NCI-H128 (cell line): ENCODE measurements at regions not wholly inside any gene's neighbourhood (a gene's known extent, or its start where the extent isn't known, plus 50 kb on each side); places are given as distances from the start of the nearest gene placed in this dataset.

Experiments used
- DNase-seq: peaks from one replicate; lab custom pipeline; 2025; ENCODE audit not compliant: unreplicated experiment; lab: John Stamatoyannopoulos, UW

DNA sequence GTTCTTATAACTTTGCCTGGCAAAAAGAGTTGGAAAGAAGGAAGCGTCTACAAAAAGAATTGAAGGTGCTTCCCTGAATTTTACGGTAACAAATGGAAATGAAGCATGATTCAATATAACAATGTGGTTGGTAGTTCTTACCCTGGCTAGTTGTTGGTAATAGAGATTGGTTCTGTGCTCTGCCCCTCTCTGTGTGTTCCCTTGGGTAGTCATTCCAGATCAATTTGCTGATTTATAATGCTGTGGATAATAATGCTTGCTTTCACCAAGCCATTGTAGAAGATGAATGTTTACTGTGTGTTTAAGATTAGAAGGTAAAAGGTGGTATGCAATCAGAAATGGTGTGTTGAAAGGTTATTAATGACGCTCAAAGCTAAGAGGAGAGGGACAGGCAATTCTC lies 577.8 kb upstream of the NXPH2 start:
- no peak for DNase-seq

DNA sequence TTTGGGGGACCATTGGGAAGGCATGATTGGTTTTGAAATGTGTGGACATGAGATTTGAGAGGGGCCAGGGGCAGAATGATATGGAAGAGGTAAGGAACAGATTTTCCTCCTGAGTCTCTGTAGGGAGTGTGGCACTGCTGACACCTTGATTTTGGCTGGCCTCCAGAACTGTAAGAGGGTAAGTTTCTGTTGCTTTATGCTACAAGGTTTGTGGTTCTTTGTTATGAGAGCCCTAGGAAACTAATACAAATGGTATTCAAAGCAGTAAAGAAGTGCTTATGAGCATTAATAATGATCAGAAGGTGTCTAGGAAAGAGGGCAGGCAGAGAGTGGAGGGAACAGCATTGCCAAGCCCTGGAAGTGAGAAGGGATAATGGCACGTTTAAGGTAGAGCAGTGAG lies 574.3 kb upstream of the NXPH2 start:
- no peak for DNase-seq

- DNase-seq, result no peak
These were observed 573.7 kb upstream of the NXPH2 start for GRCh38 chr2:139353874-139354273.

DNA sequence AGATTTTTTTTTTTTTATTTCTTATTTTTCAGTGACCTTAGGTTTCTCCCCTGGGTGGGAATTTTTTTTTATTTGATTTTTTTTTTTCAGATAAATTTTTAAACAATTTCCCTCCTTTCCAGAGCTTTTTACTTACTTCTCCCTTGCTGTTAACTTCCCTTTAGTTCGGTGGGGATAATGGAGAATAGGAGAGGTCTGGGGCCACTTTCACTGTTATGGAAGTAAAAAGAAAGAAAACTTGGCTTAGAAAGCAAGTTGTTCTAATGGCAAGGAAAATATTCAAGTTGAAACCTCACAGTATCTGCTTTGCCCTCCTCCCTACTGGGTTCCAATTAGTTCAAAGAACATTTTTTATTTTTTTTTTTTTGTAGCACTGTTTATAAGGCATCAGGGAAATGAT lies 537.1 kb upstream of the NXPH2 start:
- no peak for DNase-seq

DNA sequence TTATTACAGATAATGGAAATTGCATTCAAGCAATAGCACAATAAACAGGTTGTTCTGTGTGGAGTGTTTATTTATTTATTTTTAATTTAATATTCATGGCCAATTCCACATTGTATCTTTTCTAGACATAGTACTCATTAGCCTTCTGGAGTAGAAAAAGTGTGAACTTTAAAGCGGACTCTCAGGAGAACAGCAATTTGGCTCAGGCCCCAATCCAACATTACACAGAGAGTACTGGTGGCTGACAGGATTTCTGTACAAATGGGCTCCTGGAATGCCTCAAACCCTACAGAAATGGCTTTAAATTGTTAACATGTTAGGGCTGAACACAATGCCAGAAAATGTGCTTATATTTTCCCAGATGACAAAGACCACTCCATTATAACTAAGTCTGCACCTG lies 533.9 kb upstream of the NXPH2 start:
- DNase-seq, result no peak

DNA sequence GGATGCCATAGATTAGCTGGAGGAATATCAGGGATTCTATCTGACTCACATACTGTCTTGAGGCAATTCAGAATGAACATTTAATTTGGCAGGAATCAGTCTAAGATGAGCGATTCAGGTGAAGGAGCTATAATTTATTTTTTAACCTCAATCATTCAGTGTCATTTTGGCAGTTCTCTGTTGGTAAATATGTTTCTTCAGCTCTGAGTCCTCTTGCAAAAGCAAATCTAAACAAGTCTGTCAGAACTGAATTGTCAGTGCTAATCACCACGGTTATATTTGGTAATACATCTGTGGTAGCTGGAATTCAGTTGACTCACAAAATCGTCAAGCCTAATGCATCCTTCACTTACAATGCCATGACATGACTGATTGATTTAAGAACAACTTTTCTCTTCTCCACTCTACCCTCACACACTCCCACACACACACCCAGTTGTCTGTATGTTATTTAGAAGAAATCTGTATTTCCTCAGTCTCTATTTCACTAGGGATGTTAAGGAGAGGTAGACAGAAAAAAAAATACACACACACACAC lies 516.6 kb upstream of the NXPH2 start:
- DNase-seq, result no peak

DNA sequence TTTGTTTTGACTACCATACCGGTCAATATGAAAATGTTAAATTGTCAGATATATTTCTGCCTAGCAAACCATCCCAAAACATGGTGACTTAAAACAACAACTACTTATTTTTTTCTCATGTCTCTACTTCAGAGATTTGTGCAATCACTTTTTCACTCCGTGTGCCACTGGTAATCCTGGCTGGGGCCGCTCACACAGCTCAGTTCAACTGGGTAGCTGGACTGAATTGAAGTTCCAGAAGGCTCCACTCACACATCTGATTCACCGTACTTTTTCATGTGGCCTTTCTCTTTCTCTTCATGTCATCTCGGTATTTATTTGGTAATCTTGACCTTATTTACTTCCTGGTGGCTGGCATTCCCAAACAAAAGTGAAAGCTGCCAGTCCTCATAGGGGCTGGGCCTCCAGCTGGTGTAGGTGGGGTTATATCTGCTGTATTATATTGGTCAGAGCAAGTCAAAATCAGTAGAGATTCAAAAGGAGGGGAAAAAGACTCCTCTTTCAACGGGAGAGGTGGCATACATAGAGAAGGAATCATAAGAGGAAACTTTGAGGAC lies 513.9 kb upstream of the NXPH2 start:
- DNase-seq, result no peak

DNA sequence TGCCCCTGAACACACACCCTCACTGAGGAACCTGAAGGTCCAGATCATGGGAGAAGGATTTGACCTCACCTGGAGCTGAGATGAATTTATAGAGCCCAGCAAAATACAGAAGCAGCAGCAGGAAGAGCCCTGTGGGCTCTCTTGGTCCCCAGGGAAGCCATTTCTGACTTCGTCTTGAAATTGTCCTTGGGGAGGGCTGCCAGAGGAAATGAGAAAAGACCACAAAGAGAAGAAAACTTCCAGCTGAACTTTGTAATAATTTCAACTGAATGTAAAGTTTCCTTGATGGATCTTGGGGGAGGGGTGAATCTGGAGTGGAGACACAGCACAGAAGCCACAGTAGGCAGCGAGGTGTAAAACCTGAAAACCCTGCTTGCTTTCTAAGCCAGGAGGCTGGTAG lies 500.9 kb upstream of the NXPH2 start:
- DNase-seq, result no peak

GRCh38 chr2:139271879-139272278 lies 491.7 kb upstream of the NXPH2 start:
- DNase-seq, result no peak

DNA sequence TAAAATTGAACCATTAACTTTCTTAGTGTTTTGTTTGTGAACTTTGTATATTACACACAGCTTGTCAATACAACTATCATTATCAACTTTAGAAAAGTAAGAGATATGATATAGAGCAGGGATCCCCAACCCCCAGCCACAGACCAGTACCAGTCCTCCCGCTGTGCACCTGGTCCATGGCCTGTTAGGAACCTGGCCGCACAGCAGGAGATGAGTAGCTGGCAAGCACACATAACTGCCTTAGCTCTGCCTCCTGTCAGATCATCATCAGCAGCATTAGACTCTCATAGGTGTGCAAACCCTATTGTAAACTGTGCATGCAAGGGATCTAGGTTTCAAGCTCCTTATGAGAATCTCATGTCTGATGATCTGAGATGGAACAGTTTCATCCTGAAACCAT lies 491.0 kb upstream of the NXPH2 start:
- no peak for DNase-seq

- no peak for DNase-seq
These were observed 479.9 kb upstream of the NXPH2 start for GRCh38 chr2:139260052-139260430.

DNA sequence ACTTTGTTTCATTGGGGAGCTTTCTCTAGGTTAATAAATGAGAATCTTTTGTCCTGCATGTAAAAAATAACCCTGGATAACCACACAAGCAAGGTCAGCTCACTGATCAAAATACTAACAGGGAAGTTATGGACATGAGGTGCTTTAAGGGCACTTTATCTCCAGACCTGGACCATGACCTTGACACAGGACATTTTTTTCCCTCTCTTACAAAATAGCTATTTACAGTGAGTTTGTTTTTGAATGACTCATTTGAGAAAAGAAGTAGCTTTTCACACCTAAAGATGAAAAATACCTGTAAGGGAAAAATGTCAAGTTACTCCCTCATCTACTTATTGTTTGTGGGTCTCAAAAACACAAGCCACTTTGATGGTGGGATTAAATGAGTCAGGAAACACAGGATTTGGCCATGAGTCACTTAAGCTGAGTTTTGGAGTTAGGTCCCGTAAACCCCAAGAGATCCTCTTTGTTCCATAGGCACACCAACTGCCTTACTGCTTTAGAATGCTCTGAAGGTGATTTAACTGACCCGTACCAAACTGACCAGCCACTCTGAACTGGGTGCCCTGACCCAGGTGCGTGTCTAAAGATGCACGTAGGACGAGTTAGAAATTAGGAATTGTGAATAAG lies 479.3 kb upstream of the NXPH2 start:
- no peak for DNase-seq

GRCh38 chr2:139241286-139241685 lies 461.1 kb upstream of the NXPH2 start:
- DNase-seq, result no peak

- DNase-seq, result no peak
These were observed 456.8 kb upstream of the NXPH2 start for GRCh38 chr2:139237023-139237422.

GRCh38 chr2:139230881-139231280 lies 450.7 kb upstream of the NXPH2 start:
- DNase-seq, result no peak

DNA sequence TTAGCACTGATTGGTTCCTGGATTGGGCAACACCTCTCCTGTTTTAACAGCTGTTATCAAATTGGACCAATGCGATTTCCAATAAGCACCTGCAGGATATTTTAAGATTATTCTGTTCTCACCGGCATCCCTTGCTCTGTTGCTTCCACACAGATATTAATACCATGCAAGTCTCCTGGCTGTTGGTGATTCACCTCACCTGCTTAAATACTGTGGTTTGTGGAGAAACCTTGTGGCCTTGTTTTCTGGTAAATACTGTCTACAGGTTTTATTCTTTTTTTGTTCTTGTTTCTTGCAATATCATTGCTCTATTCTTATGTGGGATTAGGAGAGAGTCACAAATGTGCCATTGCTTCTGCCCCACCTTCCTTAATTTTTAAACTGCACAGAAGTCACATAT lies 448.1 kb upstream of the NXPH2 start:
- no peak for DNase-seq

GRCh38 chr2:139225961-139226360 lies 445.8 kb upstream of the NXPH2 start:
- DNase-seq, result no peak

- no peak for DNase-seq
These were observed 438.0 kb upstream of the NXPH2 start for GRCh38 chr2:139218181-139218580.

- no peak for DNase-seq
These were observed 437.5 kb upstream of the NXPH2 start for GRCh38 chr2:139217641-139218040.

DNA sequence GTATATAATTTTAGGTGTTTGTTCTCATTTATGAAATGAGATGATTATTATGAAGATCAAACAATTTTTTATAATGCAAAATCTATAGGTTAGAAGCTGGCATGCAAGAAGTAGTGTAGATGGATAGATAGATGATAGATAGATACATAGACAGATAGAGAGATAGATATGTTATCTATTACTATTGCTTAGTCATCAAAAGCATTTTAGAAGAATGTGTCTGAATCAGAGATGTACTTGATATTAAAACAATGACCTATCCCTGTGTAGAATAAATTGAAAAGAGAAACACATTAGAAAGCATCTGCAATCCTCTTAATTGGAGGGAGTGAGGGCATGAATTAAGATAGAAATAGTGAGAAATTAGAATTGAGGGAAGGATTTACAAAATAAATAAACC lies 436.2 kb upstream of the NXPH2 start:
- no peak for DNase-seq

- no peak for DNase-seq
These were observed 434.6 kb upstream of the NXPH2 start for GRCh38 chr2:139214801-139215200.

DNA sequence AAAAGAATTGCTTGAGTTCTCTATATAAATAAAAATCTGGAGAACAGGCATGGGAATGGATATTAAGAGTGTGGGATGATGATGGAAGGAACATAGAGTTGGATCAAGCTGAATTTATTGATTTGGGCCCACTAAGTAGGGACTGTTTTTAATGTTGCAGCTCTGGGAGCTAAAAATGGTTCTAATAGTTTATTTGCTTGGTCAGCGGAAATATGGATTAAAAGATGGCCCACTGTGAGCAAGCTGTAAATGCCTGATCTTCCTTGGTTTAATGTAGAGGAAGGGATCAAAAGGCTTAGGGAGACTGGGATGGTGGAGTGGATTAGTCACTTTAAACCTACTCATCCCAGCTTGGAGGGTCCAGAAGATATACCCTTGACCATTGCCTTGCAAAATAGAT lies 429.4 kb upstream of the NXPH2 start:
- DNase-seq, result no peak

DNA sequence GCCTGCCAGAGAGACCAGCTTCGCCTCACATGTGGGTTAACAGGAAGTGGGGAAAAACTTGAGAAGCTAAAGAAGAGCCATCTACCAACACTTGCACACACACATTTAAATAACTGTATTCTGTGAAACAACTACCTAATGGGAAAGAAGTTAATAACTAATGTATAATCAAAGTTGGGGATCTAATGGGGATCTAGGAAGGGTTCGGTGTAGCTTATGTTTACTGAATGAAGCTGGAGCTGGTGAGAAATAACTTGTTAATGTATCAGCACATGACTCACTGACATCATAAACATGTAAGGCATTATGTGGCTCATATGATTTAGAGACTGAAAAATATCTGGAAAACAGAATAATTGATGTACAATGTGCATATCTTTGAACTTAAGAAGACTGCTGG lies 421.3 kb upstream of the NXPH2 start:
- DNase-seq, result no peak
